GM18870 (cell line): ENCODE measurements at regions not wholly inside any gene's neighbourhood (a gene's known extent, or its start where the extent isn't known, plus 50 kb on each side); places are given as distances from the start of the nearest gene placed in this dataset.

ENCODE experiments used
- ATAC-seq: cut with Tn5 transposase; IDR thresholded peaks from one replicate; pipeline ENCODE4 v1.9.1; 2021; ENCODE audit warnings: moderate library complexity; ENCODE audit not compliant: unreplicated experiment

- no peak for ATAC-seq
These were observed 712.1 kb downstream of the KCTD16 start for GRCh38 chr5:144882739-144883283.

GRCh38 chr5:144880513-144880912 is 709.8 kb downstream of the KCTD16 start:
- no peak for ATAC-seq

- ATAC-seq: no peak
These were observed 706.3 kb downstream of the KCTD16 start for GRCh38 chr5:144876990-144877389.

GRCh38 chr5:144873076-144873475 is 702.4 kb downstream of the KCTD16 start:
- no peak for ATAC-seq

GRCh38 chr5:144864118-144864517 is 693.4 kb downstream of the KCTD16 start:
- no peak for ATAC-seq

GRCh38 chr5:144857454-144857853 is 686.8 kb downstream of the KCTD16 start:
- ATAC-seq: no peak

GRCh38 chr5:144844086-144844485 is 673.4 kb downstream of the KCTD16 start:
- no peak for ATAC-seq

GRCh38 chr5:144832416-144832815 is 661.7 kb downstream of the KCTD16 start:
- ATAC-seq: no peak

- ATAC-seq: no peak
These were observed 661.0 kb downstream of the KCTD16 start for GRCh38 chr5:144831650-144832049.

GRCh38 chr5:144822503-144822902 is 651.8 kb downstream of the KCTD16 start:
- no peak for ATAC-seq

GRCh38 chr5:144820278-144820677 is 649.6 kb downstream of the KCTD16 start:
- ATAC-seq: no peak

GRCh38 chr5:144815131-144815530 is 644.5 kb downstream of the KCTD16 start:
- ATAC-seq: no peak

- no peak for ATAC-seq
These were observed 642.1 kb downstream of the KCTD16 start for GRCh38 chr5:144812763-144813162.

GRCh38 chr5:144800169-144800568 is 629.5 kb downstream of the KCTD16 start:
- ATAC-seq: no peak

- ATAC-seq: no peak
These were observed 627.9 kb downstream of the KCTD16 start for GRCh38 chr5:144798595-144798994.

- ATAC-seq: no peak
These were observed 624.2 kb downstream of the KCTD16 start for GRCh38 chr5:144794922-144795321.

GRCh38 chr5:144788556-144788955 is 617.9 kb downstream of the KCTD16 start:
- ATAC-seq: no peak

GRCh38 chr5:144788046-144788445 is 617.4 kb downstream of the KCTD16 start:
- no peak for ATAC-seq

- no peak for ATAC-seq
These were observed 608.7 kb downstream of the KCTD16 start for GRCh38 chr5:144779368-144779767.

GRCh38 chr5:144778561-144778960 is 607.9 kb downstream of the KCTD16 start:
- no peak for ATAC-seq

GRCh38 chr5:144774197-144774596 is 603.5 kb downstream of the KCTD16 start:
- ATAC-seq: no peak

- no peak for ATAC-seq
These were observed 603.0 kb downstream of the KCTD16 start for GRCh38 chr5:144773628-144774027.

- ATAC-seq: no peak
These were observed 601.1 kb downstream of the KCTD16 start for GRCh38 chr5:144771802-144772201.
